IPS-18c (cell line): ENCODE measurements at regions not wholly inside any gene's neighbourhood (a gene's known extent, or its start where the extent isn't known, plus 50 kb on each side); places are given as distances from the start of the nearest gene placed in this dataset.
"Not testable (repeated sequence)": the region's sequence is repeated elsewhere in the genome, so short reads cannot be mapped to it uniquely, and the experiment has no call there.

Source experiments
- H3K4me3 ChIP-seq: 2 replicates; pipeline ENCODE4 v1.7.0; 2013; ENCODE audit warnings: low read depth, mild to moderate bottlenecking, low read length, moderate library complexity; ENCODE audit not compliant: insufficient read depth
- H3K9me3 ChIP-seq: one replicate; pipeline ENCODE4 v1.6.1; 2013; ENCODE audit warnings: mild to moderate bottlenecking, low read length, moderate library complexity; ENCODE audit not compliant: control insufficient read depth, insufficient read depth

DNA sequence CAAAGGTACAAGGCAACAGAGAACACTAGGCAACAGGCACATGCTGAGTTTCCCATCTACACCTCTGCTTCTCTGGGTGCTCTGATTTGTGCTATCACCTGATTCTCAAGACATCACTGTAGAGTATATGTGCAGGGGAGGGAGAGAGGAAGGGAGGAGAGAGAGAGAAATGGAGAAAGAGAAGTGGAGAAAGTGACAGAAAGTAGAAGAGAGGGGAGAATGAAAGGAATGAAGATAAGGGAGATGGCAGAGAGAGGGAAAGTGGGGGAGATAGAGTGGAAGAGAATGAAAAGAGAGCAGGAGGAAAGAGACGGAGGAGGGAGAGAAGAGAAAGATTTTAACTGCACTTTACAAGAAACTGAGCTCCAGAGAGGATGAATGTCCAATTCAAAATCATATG, 340.7 kb upstream of the CDH5 start:
- Histone ChIP-seq H3K4me3 (no peak overlapping the region), H3K9me3 (peaks cover 12% of the 10 kb centered on the region)

DNA sequence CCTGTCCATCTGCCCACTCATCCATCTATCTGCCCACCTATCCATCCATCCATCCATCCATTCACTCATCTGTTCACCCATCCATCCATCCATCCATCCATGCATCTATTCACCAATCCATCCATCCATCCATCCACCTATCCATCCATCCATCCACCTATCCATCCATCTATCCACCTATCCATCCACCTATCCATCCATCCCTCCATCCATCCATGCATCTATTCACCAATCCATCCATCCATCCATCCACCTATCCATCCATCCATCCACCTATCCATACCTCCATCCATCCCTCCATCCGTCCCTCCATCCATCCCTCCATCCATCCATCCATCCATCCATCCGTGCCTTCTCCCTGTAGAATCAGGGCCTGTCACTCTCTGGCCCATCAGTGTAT, 341.9 kb upstream of the CDH5 start:
- not testable (repeated sequence) for H3K4me3 ChIP-seq
- H3K9me3 ChIP-seq: peaks cover 12% of the 10 kb centered on the region

DNA sequence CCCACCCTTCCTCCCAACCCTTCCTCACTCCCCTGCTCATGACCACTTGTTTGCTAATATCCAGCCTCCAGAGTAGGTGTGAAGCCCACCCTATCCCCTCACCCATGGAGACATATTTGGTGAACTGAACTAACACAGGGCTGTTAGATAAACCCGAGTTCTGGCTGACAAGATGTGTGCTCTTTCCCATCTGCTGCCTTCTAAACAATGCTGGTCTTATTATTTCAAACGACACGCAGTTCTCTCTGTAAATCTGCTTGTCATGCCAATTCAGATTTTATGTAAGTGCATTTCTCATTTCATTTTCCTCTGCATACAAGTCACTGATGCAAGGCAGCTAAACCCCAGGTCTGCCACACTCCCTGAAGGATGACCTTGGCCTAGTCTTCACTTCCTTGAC, 343.0 kb upstream of the CDH5 start:
- H3K4me3 ChIP-seq: no peak overlapping the region
- peaks cover 12% of the 10 kb centered on the region for H3K9me3 ChIP-seq

DNA sequence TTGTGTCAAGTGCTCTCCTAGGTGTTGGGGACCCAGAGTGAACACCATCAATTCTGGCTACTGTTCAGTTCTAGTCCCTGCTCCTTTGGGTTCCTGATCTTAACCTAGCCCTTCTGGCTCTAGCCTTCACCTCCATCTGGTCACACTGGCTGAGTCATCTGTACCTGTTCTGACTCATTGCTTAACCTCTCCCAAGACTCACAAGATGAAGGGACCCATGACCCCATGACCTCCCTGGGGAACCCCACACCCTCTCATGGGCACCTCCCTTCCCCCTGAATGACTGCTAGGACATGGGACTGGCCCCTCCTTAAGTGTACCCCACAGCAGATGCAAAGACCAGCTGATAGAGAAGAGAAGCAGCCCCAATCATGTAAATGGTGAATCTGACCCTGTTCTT, 345.8 kb upstream of the CDH5 start:
- H3K9me3 ChIP-seq: peaks cover 11% of the 10 kb centered on the region
- H3K4me3 ChIP-seq: no peak overlapping the region

DNA sequence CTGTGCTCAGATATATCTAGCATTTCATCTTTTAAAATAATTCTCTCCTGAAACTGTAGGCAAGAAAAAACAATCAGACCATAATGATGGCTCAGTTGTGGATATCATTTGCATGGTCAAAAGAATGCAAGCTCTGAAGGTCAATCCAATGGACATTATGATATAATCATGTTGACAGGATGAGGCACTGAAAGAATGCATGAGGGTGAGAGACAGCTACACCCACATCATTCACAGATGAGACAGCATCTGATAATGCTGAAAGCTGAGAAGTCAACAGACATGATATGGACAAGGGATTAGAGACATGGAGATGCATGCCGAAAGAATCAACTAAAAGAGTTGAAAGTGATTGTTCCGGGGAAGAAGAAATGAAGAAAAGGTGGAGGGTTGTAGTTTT, 346.4 kb upstream of the CDH5 start:
- Histone ChIP-seq H3K9me3 (peaks cover 9% of the 10 kb centered on the region), H3K4me3 (no peak overlapping the region)

DNA sequence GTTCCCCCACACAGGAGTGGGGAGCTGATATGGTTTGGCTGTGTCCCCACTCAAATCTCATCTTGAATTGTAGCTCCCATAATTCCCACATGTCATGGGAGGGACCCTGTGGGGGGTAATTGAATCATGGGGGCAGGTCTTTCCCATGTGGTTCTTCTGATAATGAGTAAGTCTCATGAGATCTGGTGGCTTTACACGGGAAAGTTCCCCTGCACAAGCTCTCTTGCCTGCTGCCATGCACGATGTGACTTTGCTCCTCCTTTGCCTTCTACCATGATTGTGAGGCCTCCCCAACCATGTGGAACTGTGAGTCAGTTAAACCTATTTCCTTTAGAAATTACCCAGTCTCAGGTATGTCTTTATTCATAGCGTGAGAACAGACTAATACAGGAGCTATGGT, 347.0 kb upstream of the CDH5 start:
- H3K9me3 ChIP-seq, H3K4me3 ChIP-seq: not testable (repeated sequence)

DNA sequence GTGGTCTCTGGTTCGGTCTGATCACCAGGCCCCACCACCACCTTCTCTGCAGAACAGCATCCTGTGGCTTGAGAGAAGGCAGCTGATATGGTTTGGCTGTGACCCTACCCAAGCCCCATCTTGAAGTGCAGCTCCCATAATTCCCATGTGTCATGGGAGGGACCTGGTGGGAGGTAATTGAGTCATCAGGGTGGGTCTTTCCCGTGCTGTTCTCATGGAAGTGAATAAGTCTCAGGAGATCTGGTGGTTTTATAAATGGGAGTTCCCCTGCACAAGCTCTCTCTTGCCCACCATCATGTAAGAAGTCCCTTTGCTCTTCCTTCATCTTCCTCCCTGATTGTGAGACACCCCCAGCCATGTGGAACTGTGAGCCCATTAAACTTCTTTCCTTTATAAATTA, 352.3 kb upstream of the CDH5 start:
- Histone ChIP-seq H3K9me3 (no peaks in the 10 kb centered on the region), H3K4me3 (no peak overlapping the region)

DNA sequence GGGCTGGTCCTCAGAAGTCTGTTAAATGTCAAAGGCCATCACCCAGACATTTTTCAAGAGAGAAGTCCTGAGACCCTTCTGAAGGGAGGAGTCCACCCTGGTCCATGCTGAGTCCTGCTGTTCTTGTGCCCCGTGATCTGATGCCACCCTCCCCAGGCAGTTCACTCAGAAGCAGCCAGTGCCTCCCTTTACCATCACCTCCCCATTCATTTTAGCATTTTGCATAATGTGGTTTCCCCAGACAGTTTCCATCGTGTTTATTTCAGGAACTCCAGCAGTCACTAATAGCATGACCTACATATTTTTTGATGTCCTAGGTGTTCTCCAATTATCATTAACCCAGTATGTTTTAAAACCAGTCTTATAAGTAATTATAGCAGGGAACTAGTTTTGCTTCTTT, 353.0 kb upstream of the CDH5 start:
- H3K4me3 ChIP-seq: no peak overlapping the region
- H3K9me3 ChIP-seq: no peaks in the 10 kb centered on the region

DNA sequence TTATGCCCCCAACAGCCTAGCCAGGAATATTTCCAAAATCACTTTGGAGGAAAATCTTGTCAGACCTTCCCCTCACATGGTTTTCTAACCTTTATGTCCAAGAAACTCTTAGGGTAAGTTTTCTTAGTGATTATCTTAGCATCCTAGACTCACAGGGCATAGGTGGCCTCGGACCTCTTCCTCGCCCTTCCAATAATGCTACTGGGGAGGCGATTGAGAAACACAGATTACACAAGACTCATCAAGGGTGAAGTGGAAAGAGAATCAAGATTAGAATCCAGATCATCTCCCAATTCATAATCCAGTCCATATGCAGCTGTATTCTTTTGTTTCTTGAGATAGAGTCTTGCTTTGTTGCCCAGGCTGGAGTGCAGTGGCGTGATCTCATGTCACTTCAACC, 358.4 kb upstream of the CDH5 start:
- H3K4me3 ChIP-seq: no peak overlapping the region
- no peaks in the 10 kb centered on the region for H3K9me3 ChIP-seq

DNA sequence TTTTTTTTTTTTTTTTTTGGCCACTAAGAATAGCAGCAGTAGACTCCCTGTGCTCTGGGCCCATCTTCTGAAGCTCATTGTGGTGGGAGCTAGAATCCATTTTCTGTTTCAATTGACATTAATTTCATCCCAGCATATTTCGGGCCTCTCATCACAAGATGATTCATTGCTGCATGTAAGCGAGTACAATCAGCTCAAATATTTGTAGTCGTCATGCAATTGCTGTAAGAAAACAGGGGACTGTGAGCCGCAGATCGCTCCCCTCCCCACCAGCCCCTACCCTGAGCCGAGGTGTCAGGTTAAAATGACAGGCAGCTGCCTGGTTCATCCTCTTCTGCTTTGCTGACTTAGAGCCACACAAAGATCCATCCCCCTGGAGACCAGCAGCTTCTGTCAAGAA, 358.8 kb upstream of the CDH5 start:
- H3K9me3 ChIP-seq: no peaks in the 10 kb centered on the region
- H3K4me3 ChIP-seq: no peak overlapping the region

DNA sequence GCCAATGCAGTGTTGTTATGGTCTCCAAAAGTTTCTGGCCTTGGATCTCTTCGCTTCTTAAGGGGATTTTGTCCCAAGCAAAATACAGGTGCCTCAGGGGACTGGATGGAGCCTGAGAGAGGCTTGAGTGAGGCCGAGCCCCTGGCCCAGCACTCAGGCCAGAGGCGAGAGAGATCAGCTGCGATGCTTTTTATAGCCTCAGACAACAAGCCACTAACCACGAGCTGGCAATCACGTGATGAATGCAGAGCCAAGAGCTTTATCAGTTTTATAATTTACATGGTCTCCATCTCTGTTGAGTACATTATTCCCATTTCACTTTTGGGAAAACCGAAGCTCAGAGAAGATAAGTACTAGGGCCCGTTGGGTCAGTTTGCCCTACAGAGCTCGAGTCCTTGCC, 360.0 kb upstream of the CDH5 start:
- no peak overlapping the region for H3K4me3 ChIP-seq
- no peaks in the 10 kb centered on the region for H3K9me3 ChIP-seq

DNA sequence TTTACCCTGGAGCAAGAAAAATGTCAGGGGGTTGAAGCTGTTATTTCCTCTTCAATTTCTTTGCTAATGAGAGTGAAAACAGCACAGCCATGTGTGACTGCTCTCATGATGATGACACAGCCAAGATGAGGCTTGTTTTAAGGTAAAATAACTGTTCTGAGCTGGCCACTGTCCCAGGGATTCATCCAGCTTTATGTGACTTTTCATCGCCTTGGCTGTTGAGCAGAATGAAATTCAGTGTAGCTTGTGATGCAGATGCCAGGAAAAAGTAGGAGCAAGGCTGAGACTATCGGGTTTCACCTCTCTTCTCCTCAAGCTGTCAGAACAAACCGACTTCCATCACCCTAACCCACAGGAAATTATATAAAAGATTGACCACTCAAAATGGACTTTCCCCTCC, 361.8 kb upstream of the CDH5 start:
- no peaks in the 10 kb centered on the region for H3K9me3 ChIP-seq

DNA sequence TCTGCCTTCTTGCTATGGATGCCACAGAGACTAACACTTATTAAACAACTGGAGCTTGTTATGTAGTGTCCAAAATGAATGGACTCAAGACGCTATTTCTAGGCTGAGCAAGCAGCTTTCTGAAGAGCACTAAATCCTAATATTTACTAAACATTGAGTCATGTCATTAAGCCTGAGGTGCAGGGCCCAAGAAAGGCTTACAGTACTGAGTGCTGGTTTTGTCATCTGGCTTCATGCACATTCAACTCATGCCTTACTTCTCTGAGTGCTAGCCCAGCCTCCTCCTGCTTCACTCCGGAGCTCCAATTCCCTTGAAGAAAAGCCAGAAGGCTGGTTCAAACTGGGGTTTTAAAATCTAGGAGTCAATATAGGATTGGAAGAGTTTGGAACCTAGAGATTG, 363.3 kb upstream of the CDH5 start:
- Histone ChIP-seq H3K9me3 (no peaks in the 10 kb centered on the region), H3K4me3 (no peak overlapping the region)

More for the DNA sequence above, 361.8 kb upstream of the CDH5 start:
- no peak overlapping the region for H3K4me3 ChIP-seq

DNA sequence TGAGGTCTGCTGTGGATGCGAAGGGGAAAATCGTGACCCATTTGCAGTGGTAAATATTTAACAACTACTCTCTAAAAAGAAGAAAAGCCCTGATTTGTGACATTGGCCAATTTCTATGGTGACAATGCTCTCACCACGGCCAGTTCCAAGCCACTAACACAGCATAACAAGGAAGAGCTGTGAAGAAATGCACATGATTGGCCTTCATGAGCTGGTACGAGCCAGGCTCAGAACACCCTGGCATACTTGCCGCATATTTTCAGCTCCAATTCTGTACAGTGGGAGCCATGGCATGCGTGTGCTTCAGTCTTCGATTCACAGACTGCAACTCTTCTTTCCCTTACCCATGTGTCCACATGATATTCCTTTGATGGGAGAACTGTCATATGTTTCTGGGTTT, 363.9 kb upstream of the CDH5 start:
- no peak overlapping the region for H3K4me3 ChIP-seq
- no peaks in the 10 kb centered on the region for H3K9me3 ChIP-seq

DNA sequence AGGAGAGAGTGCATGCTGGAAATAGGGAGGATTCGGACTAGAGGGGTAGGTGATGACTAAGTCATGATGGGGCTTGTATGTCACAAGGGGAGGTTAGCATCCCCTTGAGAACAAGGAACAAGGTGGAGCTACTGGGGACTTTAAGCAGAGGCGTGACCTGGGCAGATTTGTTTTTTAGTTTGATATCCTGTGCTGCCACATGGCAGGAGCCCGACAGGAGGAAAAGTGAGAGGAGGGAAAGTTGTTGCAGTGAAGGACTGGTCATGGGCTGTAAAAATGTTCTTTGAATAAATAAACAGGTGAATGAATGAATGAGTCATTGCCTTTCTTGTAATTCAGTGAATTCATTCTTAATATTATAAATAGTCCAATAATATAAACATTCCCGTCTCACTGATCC, 365.1 kb upstream of the CDH5 start:
- Histone ChIP-seq H3K9me3 (no peaks in the 10 kb centered on the region), H3K4me3 (no peak overlapping the region)

DNA sequence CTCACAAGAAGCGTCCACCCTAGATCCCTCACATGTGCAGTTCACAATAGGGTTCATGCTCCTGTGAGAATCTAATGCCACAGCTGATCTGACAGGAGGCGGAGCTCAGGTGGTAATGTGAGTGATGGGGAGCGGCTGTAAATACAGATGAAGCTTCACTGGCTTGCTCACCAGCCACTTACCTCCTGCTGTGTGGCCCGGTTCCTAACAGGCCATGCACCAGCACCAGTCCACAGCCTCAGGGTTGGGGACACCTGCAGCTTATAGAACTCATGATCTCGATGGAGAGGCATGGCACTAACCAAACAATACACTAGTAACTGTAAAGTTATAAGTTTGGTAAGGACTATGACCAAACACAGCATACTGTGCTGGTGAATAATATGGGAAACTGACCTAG, 368.0 kb upstream of the CDH5 start:
- no peak overlapping the region for H3K4me3 ChIP-seq
- H3K9me3 ChIP-seq: no peaks in the 10 kb centered on the region

DNA sequence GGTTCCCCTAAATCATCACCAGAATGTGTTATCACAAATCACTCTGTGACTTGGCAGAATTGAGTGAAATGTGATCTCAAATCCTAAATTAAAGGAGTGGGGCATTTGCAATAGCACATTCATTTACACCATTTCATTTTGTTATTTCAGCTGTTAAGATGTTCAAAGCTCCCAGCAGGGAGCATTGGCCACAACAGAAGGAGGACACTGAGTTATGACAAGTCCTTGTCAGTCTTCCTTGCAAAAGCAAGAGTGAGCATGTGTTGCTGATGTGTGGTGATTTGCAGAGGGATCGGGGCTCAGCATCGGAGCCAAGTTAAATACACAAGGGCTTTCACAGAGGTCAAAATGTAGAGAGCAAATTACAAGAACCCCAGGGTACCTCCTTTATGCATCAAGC, 372.2 kb upstream of the CDH5 start:
- Histone ChIP-seq H3K4me3 (no peak overlapping the region), H3K9me3 (no peaks in the 10 kb centered on the region)

DNA sequence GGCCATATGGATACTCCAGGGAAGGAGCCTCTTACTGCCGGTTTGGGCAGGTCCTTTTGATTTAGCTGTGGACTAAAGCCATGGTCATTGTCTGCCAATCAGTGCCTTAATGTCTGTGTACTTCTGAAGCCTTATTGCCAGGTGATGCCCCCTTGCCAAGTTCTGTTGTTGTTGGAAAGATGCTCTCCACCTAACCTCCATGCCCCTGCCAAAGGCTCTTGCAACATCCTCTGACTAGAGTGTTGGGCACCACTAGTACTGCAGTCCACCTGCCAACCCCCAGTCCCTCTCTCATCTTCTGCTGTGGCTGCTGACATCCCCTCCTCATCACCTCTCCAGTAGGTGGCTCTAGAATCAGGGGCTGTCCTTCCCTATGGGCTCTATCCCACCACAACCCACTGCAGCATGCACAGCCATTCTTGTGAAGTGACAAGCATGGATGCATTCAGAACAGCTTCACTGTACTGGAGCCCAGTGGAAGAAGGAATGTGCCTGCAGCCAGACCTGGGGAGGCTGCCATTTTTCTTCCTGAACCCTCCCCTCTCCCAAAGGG, 375.3 kb upstream of the CDH5 start:
- no peak overlapping the region for H3K4me3 ChIP-seq

DNA sequence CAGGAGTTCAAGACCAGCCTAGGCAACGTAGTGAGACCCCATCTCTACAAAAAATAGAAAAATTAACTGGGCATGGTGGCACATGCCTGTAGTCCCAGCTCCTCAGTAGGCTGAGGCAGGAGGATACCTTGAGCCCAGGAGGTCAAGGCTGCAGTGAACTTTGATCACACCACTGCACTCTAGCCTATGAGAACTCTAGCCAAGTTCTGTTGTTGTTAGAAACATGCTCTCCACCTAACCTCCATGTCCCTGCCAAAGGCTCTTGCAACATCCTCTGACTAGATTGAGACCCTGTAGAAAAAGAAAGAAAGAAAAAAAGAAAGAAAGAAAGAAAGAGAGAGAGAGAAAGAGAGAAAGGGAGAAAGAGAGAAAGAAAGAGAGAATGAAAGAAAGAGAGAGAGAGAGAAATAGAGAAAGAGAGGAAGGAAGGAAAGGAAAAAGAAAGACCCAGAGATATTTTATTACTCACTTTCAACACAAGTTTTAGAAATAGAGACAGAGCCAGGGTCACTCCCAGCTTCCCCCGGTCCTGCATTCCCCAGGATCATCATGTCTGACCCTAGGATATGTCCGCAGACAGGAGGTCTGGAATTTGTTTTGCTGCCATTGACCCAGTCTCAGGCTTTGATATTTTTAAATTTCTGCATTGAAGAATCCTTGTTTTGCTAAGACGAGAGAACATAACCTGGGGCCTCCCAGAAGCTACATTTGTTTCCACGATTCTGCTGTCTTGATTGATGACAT, 376.5 kb upstream of the CDH5 start:
- no peak overlapping the region for H3K4me3 ChIP-seq
- no peaks in the 10 kb centered on the region for H3K9me3 ChIP-seq

More for the DNA sequence above, 375.3 kb upstream of the CDH5 start:
- H3K9me3 ChIP-seq: no peaks in the 10 kb centered on the region
